NCI-H526 treated with DMSO at 0.1 percent for 48 hours (cell line): ENCODE measurements at regions not wholly inside any gene's neighbourhood (a gene's known extent, or its start where the extent isn't known, plus 50 kb on each side); places are given as distances from the start of the nearest gene placed in this dataset.

Experiments used
- DNase-seq: peaks from one replicate; lab custom pipeline; 2025; lab: John Stamatoyannopoulos, UW

DNA sequence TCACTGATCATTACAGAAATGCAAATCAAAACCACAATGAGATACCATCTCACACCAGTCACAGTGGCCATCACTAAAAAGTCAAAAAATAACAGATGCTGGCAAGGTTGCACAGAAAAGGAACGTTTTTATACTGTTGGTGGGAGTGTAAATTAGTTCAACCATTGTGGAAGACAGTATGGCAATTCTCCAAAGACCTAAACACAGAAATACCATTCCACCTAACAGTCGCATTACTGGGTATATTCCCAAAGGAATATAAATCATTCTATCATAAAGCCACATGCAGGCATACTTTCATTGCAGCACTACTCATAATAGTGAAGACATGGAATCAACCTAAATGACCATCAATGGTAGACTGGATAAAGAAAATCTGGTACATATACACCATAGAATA is 83.2 kb upstream of the ARID5B start:
- DNase-seq: peak; percentile 26

DNA sequence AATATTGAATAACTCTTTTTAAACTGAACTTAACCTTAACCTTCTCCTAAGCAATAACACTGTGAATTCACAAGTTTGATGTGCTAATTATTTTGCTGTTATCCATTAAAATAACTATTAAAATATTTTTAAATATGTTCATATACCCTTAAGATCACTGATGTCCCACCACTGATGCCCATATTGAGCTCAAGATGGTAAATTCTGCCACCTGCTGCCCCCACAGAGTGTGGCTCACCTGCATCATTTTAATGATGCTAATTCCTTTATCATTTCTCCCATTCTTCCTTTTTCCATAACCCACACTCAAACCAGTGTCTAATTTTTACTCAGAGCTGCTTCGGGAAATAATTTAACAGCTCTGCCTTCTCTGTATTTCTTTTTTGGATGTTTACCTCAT is 82.3 kb upstream of the ARID5B start:
- no peak for DNase-seq

- DNase-seq: no peak
Observed at GRCh38 chr10:61821153-61821552, 80.3 kb upstream of the ARID5B start.

DNA sequence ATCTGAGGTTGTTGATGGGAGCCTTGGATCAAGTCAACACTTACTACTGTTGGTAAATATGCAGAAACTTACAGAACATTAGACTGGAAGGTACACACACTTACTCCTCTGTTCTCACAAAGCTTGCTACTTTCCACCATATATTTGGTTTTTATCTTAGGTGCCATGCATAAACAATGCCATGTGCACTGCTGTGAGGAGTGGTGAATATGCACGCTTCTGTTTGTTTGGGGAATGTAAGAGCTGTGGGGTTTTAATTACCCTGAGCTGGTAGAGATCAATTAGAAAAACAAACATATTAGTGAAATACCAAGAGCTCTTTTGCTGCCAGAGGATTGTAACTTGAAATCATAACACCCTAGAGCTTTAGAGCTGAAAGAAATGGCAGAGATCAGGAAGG is 79.8 kb upstream of the ARID5B start:
- no peak for DNase-seq

GRCh38 chr10:61822096-61822495 is 79.4 kb upstream of the ARID5B start:
- no peak for DNase-seq

DNA sequence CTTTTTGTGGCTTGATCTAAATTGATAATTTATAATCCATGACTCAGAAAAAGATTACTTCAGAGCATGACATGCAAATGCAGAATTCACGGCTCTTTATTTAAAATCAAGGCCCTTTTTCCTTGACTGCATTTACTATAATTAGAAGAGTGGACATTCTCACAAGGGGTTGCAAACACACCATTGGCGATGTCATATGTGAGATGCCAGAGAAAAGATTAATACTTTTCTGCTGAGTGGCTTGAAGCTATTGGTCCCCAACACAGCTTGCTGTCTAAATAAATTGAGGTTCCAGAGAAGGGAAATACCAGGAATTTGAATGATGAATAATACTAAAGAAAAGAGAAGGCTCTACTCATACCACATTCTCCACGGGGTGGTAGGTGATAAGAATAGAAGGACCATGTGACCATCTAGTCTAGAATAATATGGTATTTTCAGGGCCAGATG is 78.7 kb upstream of the ARID5B start:
- no peak for DNase-seq

GRCh38 chr10:61825001-61825400 is 76.5 kb upstream of the ARID5B start:
- DNase-seq: no peak

GRCh38 chr10:61825628-61826027 is 75.9 kb upstream of the ARID5B start:
- DNase-seq: no peak

- no peak for DNase-seq
Observed at GRCh38 chr10:61828034-61828433, 73.5 kb upstream of the ARID5B start.

DNA sequence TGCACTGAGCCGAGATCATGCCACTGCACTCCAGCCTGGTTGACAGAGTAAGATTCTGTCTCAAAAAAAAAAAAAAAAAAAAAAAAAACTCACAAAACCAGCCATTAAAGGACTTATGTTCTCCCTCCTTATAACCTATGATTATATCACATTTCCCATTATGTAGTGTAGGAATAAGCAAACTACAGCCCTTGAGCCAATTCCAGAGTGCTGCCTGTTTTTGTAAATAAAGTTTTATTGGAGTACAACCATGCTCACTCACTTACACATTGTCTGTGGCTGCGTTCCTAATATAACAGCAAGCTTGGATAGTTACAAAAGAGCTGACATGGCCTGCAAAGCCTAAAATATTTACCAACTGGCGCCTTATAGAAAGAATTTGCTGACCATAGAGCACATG is 72.7 kb upstream of the ARID5B start:
- DNase-seq: no peak

- no peak for DNase-seq
Observed at GRCh38 chr10:61830072-61830845, 71.2 kb upstream of the ARID5B start.

- DNase-seq: no peak
Observed at GRCh38 chr10:61830846-61831273, 70.6 kb upstream of the ARID5B start.

DNA sequence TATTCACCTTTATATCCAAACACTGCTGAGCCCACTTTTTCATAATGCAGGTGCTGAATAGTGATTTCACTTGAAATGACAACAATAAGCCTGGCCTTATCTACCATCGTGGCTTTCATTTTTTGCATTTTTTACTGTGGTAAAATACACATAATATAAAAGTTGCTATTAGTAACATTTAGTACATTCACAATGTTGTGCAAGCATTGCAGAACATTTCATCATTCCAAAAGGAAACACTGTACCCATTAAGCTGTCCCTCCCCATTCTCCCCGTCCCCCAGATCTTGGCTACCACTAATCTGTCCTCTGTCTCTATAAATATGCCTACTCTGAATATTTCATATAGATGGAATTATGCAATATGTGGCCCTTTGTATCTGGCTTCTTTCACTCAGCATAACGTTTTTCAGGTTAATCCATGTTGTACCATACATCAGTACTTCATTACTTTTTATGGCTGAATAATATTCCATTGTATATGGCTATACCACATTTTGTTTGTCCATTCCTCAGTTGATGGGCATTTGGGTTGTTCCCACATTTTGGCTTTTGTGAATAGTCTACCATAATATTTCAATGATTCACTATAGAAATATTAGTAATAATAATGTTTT is 68.5 kb upstream of the ARID5B start:
- no peak for DNase-seq

GRCh38 chr10:61834519-61834918 is 67.0 kb upstream of the ARID5B start:
- DNase-seq: no peak

DNA sequence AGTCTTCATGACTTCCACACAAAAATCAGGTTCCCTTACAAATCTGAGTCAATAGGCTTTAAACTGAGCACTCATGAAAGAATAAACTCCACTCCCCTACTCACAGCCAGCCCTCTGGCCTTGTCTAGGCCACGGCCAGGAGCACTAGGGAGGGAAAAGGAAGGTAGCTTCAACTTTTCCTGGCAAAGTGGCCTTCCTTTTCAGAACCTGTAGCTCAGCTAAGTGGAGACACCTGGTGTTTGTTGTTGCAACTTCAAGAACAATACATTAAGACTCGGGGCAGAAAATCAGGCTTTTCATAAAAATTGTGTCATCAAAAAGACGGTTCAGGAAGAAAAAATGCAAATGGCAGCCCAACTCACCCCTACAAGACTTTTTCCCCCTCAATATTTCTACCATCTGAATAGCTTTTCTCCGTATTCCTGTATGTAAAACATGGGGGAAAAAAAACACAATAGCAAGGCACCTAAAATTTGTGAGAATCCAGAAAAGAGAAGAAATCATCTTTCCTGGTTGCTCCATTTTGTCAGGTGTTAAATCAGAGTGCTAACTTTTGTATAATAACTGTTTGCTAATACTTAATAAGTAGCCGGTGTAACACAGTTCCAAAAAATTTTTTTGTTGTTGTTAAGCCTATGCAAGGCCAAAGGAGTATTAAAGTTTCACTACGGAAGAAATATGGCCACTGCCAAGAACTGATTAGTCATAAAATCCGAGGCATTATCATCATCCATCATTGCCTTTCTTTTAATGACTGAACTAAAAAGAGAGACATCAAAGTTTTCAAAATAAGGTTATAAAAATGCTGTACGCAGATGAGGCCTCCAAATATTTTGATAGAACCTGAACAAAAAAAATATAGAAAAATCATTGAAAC is 66.2 kb upstream of the ARID5B start:
- no peak for DNase-seq

GRCh38 chr10:61835946-61836887 is 65.3 kb upstream of the ARID5B start:
- DNase-seq: peak; percentile 71

DNA sequence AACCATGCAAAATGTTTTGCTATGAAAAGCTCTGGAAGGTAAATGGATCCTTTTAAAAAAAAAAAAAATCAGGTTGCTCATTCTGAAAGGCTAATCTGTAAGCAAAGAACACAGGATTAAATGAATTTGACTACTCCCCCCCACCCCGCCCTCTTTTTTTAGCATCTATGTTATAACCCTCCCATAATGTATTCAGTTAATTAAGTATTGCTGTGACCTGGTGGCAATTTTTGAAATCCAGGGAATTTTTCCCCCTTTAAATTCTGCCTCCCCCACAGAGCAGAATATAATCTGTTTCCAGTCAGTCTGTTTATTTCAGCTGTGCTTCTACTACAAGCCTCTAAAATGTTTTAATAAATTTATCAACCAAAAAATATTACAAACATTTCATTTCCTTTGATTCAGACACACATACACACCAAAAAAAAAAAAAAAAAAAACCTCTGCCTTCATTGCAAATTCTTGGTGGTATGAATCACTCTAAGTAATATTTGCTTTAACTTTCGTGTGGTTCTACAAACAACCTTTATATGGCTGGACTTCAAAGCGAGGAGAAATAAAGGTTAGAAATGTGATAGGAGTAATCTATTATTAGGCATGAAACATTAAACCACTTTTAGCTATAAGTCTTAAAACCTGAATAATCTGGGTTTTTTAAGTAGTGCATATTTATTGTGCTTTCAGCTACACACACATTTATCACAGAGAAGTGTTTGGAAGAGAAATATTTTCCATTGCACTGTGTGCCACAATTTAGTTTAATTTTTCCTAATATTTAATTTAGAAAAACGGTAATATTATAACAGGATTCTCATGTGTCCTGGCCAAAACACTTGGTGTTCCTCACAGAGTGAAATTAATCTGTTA is 64.4 kb upstream of the ARID5B start:
- DNase-seq: no peak

DNA sequence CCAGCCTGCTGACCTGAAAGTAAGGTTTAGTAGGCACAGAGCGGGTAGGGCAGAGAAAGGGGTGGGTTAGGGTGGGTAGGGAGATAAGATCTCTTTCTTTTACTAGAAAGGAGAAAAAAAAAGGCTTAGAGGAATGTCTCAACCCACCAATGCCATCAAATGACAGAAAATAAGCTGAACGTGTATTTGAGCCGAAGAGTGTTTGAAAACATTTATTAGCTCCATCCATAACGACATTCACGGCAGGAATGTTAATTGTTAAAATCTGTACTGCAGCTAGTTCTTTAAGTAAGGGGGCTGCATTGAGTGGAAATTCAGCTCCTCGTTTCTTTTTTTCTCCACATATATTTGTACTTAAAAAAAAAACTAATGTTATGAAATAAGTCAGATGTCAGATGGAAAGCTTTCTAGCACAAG is 63.7 kb upstream of the ARID5B start:
- DNase-seq: no peak

DNA sequence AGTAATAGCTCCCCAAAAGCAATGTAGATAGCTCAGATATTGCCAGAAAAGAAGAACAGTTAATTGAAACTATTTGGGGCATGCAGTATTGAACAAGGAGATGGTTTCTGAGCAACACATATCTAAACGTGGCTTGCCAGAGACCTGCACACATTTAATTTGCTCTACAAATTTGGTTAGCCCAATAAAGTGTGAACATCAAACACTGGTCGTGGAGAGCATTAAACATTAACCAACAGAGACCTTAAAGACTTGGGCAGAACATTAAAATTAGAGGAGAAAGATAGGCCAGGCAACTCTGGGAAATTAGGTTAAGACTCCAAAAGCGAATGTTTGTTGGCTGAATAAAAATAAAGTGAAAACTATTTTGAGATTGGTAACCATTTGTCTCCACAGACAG is 61.6 kb upstream of the ARID5B start:
- no peak for DNase-seq

GRCh38 chr10:61840403-61840802 is 61.1 kb upstream of the ARID5B start:
- DNase-seq: no peak
